ENCODE measurements at regions not wholly inside any gene's neighbourhood (a gene's known extent, or its start where the extent isn't known, plus 50 kb on each side); places are given as distances from the start of the nearest gene placed in this dataset.

- TF ChIP-seq CTCF (IDR thresholded peaks at IDR 0.05) (no peak), POLR2AphosphoS5 (IDR thresholded peaks at IDR 0.05) (no peak)
Measured at GRCh38 chr1:232439011-232439410, 190.9 kb downstream of the SIPA1L2 start.

Data from esophagus muscularis mucosa (tissue), 3 donors.